Gastroesophageal sphincter (tissue), 3 donors: ENCODE measurements at regions not wholly inside any gene's neighbourhood (a gene's known extent, or its start where the extent isn't known, plus 50 kb on each side); places are given as distances from the start of the nearest gene placed in this dataset.

ENCODE experiments used
- CTCF ChIP-seq, 4 experiments: fragments of 200-600 bp in 2 of 4; fragments of 450-650 bp in 2 of 4; sonication (generic) in 1 of 4; IDR thresholded peaks; one replicate each; pipeline ENCODE4 v1.5.1; 2017 to 2019; ENCODE audit warnings: antibody characterized with exemption in 4 of 4, mild to moderate bottlenecking in 2 of 4, moderate library complexity in 2 of 4
- POLR2AphosphoS5 ChIP-seq: sonication (generic); formaldehyde crosslinking; IDR thresholded peaks from one replicate; pipeline ENCODE4 v1.6.1; 2017; ENCODE audit warnings: antibody characterized with exemption

DNA sequence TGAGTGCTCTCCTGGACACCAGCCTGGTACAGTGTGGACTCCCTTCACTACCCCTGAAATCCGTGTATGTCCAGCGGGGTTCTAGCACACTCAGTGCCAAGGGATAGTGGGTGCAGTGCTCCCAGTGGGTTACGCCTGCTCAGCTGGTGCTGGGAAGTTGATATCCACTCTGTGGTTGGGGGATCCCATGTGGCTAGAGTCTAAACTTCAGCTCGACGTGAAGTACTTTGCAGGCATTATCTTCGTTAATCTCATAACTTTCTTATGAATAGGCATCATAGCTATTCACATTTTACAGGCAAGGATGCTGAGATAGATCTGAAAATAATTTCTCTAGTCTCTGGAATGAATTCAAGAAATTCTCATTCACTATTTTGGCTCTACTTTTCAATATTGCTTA, 433.2 kb upstream of the HTR2A start:
- no peak for TF ChIP-seq CTCF (IDR thresholded peaks at IDR 0.05)
- no peak for TF ChIP-seq POLR2AphosphoS5
